HG02763 (cell line): ENCODE measurements at regions not wholly inside any gene's neighbourhood (a gene's known extent, or its start where the extent isn't known, plus 50 kb on each side); places are given as distances from the start of the nearest gene placed in this dataset.

Source experiments
- ATAC-seq: cut with Tn5 transposase; IDR thresholded peaks from one replicate; pipeline ENCODE4 v1.9.1; 2021; ENCODE audit warnings: mild to moderate bottlenecking, moderate library complexity; ENCODE audit not compliant: unreplicated experiment

DNA sequence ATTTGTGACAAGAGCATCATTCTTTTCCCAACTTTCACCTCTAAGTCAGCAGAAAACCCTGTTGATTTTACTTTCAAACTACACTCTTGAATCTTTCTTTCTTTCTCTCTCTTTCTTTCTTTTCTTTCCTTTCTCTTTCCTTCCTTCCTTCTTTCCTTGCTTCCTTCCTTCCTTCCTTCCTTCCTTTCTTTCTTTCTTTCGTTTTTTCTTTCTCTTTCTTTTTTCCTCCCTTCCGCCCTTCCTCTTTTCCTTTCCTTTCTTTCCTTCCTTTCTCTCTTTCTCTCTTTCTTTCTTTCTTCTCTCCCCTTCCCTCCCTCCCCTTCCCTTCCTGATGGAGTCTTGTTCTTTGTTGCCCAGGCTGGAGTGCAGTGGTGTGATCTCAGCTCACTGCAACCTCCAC lies 649.5 kb downstream of the PLCL1 start:
- no peak for ATAC-seq

GRCh38 chr2:198452327-198452726 lies 647.9 kb downstream of the PLCL1 start:
- no peak for ATAC-seq

GRCh38 chr2:198448789-198449188 lies 644.4 kb downstream of the PLCL1 start:
- ATAC-seq, result no peak

GRCh38 chr2:198444800-198445287 lies 640.5 kb downstream of the PLCL1 start:
- no peak for ATAC-seq

DNA sequence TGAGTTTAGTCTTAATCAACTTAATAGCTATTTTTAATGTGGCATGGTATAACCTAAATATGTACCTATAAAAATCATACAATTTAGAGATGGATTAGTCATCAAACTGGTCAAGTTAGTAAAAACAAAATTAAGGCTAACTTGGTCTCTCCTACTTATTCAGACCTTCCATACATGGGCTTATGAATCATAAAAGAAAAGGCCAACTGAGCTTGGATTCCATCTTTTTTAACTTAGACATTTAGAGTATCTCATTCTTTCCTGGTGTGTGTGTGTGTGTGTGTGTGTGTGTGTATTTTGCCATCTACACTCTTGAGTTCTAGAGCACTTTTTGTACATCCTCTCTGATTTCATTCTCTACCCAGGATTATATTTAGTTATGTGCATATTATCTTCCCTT lies 637.5 kb downstream of the PLCL1 start:
- no peak for ATAC-seq

DNA sequence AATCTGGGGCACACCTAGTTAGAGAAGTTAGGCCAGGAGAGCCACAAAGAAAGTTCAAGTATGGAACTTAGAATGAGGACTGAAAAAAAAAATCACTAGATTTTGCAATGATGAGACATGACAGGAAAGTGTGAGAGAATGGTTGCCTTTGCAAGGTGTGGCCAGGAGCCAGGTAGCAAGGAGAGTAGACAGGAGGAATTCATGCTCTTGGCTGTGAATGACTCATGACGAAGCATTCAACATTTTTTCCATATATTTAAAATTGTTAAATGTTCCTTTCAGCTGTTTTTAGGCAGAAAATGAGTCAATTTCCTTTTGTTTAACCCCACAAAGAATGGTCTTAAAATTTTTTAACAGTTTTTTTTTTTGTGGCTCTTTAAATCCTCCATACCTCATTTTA lies 636.9 kb downstream of the PLCL1 start:
- no peak for ATAC-seq

- no peak for ATAC-seq
These were observed 636.4 kb downstream of the PLCL1 start for GRCh38 chr2:198440833-198441232.

DNA sequence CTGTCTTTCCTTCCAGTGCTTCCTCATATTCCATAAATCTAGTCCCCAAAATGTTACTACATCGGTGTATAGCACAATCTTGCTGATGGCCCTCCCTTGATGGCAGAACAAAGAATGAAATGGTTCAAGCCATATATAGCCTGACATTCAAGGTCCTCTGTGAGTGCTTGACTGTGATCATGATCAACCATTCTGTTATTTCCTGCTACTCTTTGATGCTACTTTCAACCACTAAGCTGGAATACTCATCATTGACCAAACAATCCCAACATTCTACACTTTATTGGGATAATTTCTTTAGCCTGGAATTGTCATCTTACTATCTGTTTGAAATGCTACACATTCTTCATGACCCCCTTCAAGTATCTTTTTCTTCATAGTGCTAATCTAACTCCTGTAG lies 633.9 kb downstream of the PLCL1 start:
- no peak for ATAC-seq

GRCh38 chr2:198424112-198424511 lies 619.7 kb downstream of the PLCL1 start:
- ATAC-seq, result no peak

- no peak for ATAC-seq
These were observed 613.4 kb downstream of the PLCL1 start for GRCh38 chr2:198417836-198418235.

DNA sequence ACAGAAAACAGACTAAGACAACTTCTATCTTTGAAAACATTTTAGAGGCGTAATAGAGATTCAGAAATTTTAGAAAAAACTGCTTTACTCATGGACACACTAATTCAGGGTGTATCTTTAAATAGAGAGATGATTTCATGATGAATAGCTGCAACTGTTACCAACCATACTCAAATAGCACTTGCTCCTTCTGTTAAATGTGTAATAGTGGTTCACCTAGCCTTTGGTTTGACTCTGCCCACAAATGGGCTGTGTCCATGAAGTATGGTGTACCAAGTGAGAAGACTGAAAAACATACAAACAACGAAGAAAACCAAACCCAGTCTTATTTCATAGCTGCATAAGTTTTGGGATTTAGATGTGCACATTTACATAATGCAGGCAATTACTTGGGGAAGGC lies 610.6 kb downstream of the PLCL1 start:
- ATAC-seq, result no peak

GRCh38 chr2:198411936-198412335 lies 607.5 kb downstream of the PLCL1 start:
- no peak for ATAC-seq

DNA sequence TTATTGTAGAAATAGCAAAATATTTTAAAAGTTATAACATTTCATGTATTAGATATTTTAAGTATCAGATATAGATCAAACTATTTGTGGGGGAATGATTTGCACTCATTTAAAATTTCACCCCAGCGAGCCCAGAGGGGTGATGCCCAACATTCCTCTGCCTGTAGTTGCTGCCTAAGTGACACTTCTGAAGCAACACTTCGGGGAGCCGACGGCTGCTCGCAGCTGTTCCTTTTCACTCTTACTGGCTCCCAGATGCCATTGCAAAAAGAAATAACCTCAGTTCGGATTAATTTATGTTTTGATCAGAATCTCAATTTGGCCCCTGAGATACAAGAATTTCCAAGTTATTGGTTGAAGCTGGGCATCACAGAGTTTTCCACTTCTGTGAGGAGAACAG lies 603.8 kb downstream of the PLCL1 start:
- ATAC-seq, result no peak

DNA sequence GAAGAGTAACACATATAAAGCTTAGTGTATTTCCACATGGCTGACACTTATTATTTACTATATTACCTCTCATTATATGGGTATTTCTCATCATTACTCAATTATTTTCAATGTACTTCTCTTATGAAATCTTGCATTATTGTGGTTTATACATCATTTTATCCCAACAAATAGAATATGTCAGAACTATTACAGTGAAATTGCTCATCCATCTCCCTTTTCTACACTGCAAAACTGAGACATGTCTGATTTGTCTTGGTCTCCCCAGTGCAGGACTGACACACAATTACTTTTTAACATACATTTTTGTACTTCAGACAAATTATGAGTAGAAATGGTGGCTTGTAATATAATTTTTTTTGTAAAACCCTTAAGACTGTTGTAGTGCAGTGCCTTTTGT lies 600.9 kb downstream of the PLCL1 start:
- ATAC-seq, result no peak

DNA sequence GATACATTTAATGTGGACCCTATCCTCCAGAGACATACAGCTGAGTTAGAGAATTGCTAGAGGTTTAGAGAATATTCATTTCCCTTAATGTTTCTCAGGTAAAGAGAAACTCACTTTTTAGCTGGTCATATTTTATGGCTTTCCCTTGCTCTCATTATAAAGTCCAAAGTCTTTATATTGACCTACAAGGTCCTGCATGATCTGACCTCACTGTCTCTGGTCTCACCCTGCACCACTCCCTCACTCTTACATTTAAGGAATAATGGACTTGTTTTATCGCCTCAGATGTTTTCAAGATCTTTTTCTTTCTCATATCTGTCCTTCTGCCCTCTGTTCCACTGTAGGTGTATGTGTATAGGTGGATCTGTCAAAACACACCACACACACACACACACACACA lies 597.3 kb downstream of the PLCL1 start:
- no peak for ATAC-seq

GRCh38 chr2:198400999-198401398 lies 596.6 kb downstream of the PLCL1 start:
- no peak for ATAC-seq

GRCh38 chr2:198394208-198394607 lies 589.8 kb downstream of the PLCL1 start:
- no peak for ATAC-seq

- no peak for ATAC-seq
These were observed 586.3 kb downstream of the PLCL1 start for GRCh38 chr2:198390670-198391069.

DNA sequence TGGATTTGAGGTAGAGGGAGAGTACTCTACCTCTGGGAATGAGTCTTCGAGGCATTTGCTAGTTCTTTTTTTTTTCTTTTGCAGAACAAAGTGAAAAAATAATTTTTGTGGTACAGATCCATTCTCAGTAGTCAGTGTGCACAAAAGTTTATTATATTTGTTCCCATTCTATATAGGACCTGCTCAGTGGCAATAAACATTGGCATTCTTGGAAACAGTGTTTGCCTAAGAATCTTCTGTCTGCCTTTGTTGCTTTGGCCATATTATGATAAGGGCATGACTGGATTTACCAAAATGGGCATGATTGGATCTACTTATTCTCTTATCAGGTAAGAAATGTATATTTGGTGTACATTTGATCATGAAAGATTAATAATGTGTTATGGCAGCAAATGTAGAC lies 583.3 kb downstream of the PLCL1 start:
- no peak for ATAC-seq

GRCh38 chr2:198385856-198386255 lies 581.5 kb downstream of the PLCL1 start:
- ATAC-seq, result no peak

- ATAC-seq, result no peak
These were observed 580.9 kb downstream of the PLCL1 start for GRCh38 chr2:198385326-198385725.

GRCh38 chr2:198383392-198383791 lies 579.0 kb downstream of the PLCL1 start:
- no peak for ATAC-seq

GRCh38 chr2:198382811-198383210 lies 578.4 kb downstream of the PLCL1 start:
- no peak for ATAC-seq

DNA sequence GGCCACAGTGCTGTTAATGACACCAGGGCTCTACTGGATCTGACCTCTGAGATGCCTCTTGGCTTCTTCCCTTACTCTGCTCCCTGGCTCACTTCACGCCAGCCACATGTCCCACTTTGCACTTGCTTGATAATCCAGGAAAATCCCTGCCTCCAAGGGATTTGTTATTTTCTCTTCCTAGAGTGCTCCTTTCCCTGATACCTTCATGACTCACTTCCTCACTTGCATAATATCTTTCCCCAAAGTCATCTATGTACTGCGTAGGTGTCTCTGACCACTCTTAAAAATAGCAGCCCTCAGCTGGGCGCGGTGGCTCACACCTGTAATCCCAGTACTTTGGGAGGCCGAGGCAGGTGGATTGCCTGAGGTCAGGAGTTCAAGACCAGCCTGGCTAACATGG lies 572.3 kb downstream of the PLCL1 start:
- ATAC-seq, result no peak
